NOMO-1 (cell line): ENCODE measurements at regions not wholly inside any gene's neighbourhood (a gene's known extent, or its start where the extent isn't known, plus 50 kb on each side); places are given as distances from the start of the nearest gene placed in this dataset.

Source experiments
- DNase-seq, 2 experiments: peaks; one replicate each; lab custom pipeline; 2025; ENCODE audit not compliant: unreplicated experiment in 2 of 2; lab: John Stamatoyannopoulos, UW

DNA sequence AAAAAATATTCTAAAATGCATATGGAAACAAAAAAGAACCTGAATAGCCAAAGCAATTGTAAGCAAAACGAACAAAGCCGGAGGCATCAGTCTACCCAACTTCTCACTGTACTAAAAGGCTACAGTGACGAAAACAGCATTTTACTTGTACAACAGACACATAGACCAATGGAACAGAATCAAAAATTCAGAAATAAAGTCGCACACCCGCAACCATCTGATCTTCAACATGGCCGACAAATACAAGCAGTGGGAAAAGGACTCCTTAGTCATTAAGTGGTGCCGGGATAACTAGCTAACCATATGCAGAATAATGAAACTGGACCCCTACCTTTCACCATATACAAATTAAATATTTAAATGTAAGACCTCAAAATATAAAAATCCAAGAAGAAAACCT lies 203.9 kb upstream of the PPFIA2 start:
- no peak for DNase-seq

DNA sequence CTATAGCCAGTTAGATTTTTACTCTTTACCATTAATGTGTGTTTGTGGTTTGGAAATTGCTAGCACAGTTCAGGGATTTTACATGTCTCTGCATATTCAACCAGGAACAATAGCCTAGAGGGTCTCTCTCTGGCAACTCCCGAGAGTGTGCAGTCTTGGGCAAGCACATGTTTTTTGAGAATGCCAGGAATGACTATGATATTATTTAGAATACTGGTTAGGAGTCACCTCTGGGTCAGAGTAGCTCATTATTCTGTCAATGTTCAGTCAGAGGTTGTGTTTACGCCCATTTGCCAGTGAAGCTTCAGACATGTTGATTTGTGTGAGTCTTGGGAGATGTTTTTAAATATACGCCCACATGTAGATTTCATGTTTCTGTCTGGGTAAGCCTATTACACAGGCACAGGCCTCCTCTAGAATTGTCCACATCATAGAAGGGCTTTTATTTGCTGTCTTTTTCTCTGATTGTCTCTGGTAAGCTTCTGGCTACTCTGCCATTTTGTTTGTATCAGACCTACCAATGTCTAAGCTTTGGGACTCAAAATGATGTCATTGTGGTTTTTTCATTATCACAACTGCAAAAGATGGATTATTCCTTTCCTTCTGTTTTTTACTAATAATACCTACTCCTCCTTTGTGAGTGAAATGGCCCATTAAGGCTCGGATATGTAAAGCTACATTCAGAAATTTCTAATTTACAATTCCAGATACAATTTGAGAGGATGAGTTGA lies 203.1 kb upstream of the PPFIA2 start:
- no peak for DNase-seq

DNA sequence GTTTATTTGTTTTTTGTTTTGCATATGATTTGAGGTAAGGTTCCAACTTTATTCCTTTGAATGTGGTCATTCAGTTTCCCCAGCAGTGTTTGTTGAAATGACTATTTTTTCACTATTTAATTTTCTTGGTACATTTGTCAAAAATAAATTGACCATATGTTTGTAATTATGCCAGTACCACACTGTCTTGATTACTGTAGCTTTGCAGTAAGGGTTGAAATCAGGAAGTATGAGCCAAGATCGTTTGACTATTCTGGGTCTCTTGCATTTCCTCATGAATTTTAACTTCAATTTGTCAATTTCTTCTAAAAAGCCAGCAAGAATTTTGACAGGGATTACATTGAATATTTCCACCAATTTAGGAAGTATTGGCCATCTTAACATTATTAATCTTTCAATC lies 199.3 kb upstream of the PPFIA2 start:
- peak in 1 of 2 experiments; percentile 63 for DNase-seq

DNA sequence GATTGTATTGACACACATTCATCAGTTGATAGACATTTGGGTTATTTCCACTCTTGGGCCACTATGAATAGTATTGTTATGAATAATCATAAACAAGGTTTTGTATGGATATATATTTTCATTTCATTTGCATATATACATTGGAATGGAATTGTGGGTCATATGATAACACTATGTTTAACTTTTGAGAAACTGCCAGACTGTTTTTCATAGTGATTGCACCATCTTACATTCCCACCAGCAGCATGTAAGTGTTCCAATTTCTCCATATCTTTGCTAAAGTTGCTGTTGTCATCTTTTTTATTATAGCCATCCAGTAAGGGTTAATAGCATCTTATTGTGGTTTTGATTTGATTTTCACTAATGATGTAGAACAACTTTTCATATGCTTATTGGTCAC lies 198.5 kb upstream of the PPFIA2 start:
- no peak for DNase-seq

DNA sequence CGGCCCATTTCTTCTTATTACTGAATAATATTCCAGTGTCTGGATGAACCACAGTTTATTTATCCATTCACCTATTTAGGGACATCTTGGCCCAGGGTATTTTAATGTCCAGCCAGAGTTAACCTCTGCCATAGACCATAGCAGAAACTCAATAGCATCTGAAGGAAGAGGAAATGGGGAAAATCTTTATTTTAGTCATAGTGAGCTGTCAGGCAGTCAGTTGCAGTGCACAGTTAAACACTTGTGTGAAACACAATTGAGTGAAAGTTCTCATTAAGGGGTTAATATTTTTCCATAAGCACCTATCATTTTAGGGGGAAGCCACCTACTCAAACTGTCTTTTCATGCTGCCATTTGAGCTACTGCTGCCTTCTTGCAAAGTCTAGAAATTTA lies 197.3 kb upstream of the PPFIA2 start:
- DNase-seq, result no peak

DNA sequence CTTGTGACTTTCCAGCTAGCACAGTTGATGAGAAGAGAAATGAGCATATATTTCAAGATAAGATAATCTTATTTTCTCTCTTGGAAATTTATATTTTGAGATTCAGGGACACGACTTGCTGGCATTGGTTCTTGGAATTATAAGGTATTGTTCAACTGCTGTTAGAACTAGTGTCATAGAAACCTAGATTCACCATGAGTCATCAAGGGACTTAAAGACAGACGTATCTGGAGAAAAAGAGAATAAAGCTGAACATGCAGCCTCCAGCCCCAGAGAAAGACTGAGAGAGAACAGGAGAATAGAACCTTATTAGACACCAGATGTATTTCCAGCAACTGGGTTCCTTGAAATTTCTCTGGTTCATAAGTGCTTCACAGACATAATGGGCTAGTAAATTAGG lies 194.4 kb upstream of the PPFIA2 start:
- DNase-seq, result no peak

DNA sequence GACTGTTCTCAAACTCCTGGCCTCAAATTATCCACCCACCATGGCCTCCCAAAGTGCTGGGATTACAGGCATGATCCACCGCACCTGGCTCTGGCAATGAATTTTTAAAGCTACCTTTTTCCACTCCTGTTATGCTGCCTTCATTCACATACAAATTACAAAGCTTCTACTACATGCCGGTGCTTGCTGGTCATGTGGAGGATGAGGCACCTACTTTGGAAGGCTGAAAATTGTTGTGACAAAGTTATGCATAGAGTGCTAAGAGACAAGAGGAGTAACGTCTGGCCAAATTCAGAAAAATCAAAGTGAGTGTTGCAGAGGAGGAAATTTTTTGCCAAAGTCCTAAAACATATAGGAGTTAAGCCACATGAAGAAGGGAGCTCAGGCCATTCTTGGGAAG lies 191.7 kb upstream of the PPFIA2 start:
- no peak for DNase-seq

DNA sequence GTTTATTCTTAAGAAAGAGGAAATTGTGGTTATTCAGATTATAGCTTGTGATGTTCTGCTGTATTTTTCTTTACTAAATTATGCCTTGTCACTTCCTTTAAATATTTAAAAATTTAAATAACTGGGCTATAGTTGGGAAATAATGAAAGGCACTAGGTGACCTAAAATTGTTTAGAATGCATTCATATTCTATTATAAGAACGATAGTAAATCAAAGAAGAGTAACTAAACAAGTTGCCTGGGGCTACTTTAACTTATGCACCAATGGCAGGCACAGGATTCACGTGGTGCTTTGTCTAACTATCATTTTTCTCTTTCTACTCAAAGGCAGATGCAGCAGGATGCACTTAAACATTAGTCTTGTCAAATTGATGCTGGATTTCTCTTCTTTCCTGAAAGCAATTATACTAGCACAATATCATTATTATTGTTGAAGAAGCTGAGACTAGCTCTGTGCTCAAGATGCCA lies 190.7 kb upstream of the PPFIA2 start:
- peak; percentile 64 to 90 for DNase-seq

DNA sequence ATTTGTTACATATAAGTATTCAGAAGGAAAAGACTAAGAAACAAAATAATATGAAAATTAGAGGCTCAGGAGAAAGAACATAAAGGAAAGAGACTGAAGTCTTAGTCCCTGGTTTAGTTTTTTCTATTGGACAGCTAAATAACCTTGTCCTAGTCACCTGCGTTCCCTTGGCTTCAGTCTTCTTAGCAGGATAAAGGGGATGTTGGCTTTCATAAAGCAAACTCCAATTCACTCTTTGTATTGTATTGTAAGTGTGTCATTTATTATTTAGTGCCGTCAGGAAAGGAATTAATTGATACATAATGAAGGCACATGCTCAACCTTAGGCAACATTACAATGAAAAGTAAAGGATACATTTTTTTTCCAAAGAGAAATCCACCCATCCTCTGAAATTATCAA lies 190.3 kb upstream of the PPFIA2 start:
- no peak for DNase-seq

DNA sequence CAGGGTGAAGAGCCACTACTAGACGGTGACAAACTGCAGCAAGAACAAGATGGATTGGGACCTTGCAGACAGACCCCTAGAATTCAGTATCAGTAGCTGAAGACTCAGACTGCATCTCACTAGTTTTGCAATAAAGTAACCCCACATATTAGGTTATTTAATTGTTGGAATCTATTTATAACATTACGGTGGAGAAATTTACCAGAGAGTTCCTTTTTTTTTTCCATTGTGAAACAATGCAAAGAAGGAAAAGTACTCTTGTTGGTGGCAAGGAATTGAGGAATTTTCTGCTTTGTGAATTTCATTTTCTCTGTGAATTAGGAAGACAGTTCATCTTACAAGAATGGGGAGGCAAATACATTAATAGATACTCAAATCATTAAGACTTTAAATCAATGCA lies 185.7 kb upstream of the PPFIA2 start:
- no peak for DNase-seq

DNA sequence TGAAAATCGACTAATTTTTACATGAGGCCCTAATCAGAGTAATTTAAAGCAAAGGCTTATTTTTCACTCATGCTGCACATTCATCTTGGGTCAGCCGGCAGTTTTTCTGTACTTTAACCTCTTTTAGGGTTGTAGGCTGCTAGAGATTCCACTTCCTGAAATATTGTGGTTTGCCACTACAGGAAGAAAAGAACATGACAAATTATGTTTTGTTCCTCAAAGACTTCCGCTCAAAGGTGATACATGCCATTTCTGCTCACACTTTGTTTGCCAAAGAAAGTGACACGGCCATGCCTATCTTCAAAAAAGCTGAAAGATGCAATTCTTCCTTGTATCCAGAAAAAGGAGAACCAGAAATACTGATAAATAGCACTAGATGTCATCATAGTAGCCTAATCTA lies 183.4 kb upstream of the PPFIA2 start:
- peak; percentile 67 to 94 for DNase-seq

DNA sequence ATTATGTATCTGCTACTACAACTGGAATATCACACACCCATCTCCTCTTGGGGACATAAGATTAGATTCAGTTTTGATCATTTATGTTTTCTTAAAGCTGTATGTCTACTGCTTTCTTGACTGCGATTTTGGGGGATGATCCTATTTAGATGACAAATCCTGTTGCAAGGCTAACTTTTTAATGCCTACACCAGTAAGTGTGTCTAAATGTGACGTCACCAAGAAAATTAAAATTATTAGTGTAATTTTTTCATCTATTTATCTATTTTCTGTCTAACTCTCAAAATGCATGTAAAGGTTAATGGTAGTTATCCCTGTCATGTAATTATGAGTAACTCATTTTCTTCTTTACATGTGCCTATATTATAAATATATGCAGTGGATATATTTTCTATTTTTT lies 170.9 kb upstream of the PPFIA2 start:
- no peak for DNase-seq

DNA sequence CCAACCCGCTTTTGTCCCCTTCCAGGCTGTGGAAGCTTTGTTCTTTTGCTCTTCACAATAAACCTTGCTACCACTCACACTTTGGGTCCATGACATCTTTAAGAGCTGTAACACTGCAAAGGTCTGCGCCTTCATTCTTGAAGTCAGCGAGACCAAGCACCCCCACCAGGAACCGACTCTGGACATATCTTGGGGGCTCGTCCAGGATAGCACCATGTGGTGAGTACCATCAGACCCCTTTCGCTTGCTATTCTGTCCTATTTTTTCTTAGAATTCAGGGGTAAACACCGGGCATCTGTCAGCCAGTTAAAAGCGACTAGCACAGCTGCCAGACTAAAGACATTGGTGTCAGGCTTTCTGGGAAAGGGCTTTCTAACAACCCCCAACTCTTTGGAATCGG lies 137.6 kb upstream of the PPFIA2 start:
- DNase-seq, result no peak

DNA sequence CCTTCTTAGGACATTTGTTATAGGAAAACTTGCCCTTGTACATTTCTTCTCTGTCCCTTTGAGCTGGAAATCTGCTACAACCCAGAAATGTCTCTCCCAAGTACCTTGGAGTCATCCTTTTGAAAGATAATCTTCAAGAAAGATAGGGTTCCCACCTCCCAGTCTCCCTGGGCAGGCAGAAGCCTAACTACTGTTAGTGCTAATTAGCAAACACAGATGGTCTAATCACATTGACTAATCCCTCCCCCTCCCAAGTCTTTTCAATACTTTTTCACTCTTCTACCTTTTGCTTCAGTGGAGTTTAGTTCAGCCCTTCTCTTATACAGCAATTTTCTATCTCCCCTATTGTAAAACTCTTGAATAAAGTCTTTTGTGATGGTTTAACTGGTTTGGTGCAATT lies 129.8 kb upstream of the PPFIA2 start:
- DNase-seq, result no peak

DNA sequence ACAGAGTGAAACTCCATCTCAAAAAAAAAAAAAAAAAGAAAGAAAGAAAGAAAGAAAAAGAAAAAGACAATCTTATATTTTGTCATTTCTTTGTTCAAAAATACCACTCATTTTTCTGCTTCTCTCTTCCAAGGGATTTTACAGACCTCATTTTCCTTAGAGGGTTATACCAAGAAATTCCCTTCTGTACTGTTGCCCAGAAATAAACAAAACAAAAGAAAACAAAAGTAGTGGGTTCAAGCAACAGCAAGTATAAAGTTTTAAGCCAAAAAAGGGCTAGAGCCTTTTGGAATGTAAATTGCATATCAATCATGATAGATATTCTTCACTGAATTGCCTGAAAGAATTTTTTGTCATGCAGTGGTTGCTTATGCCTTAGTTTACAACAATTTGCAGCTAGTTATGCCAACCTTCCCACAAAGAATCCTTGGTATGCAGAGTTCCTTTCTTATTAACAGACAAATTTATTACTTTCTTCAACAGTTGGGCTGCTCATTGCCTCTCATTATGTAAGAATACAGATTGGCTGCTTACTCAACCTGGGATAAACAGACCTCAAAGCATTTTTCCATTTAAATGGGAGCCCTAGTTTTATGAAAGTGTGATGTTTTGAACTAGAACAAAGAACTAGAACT lies 129.1 kb upstream of the PPFIA2 start:
- no peak for DNase-seq

DNA sequence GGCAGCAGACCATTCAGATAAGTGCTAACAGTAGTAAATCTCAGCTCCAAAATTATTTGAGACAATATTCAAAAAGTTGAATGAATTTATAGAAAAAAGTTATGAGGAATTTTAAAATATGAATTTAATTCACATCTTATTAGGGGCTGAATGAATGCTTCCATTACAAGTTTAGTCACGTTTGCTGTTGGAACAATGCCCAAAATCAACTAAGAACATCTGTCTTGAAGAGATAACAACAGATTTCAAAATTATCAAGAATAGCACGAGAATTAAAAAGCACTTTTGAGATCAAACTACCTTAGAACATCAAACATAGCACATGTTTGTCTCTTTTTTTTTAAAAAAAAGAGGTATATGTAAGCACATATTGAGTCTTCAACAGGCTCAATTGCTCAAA lies 115.4 kb upstream of the PPFIA2 start:
- DNase-seq, result no peak

DNA sequence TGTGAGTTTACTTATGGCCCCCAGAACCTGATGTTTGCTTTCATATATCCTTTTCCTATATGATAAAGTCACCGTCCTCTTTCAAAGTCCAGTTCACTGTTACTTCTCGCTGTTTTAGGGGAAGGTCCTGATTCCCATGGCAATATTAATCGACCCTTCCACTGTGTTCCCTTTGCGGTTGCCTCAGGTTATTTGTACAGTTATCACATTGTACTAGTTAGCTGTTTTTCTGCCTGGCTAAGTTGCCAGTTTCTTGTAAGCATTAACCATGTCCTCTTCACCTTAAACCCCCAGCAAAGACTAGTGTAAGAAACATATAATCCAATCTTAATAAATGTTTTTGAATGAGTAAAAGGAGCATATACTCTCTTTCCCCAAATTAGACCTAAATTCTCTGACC lies 115.0 kb upstream of the PPFIA2 start:
- no peak for DNase-seq

DNA sequence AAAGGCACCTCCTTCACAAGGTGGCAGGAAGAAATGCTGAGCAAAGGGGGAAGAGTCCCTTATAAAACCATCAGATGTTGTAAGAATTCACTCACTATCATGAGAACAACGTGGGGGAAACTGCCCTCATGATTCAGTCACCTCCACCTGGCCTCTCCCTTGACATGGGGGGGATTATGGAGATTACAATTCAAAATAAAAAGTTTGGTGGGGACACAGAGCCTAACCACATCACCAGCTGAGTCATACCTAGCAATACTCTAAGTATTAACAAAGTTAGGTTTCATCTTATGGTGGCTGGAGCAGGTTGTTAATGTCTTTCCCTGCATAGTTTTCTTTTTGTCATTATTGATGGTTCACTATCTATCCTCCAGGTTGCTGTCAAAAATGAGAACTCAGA lies 113.2 kb upstream of the PPFIA2 start:
- no peak for DNase-seq

DNA sequence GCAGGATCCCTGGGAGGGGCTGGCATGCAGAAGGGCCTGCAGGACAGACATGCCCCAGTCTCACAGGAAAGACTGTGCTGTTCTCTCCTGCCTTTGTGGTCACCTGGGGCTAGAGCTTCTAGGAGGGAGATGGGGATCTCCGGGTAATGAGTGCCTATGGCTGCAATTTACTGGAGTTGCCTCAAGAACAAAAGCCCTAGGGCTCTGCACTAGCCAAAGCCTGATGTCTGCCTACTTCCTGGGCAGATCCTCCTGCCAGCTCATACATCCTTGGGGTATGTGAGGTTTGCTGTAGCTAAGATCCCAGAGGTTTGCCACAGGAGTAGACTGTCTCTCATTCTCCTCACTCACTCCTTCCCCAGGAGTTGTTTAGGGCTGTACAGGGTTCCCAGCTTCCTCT lies 106.9 kb upstream of the PPFIA2 start:
- no peak for DNase-seq

DNA sequence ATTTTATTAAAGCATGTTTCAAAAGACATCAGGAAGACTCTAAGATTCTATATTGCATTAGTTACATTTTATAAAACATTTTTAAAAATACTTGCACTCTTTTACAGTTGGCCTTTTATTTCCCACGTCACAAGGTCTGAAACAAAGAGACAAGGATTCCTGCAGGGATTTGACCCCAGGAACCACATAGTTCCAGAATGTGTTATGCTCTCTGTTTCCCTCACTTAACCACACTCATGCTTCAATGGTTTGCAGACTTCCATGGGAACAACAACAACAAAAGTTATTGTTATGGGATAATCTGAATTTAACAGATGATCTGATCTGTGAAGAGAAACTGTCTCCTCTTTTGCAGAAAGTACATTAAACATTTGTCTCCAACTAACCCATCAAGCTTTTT lies 104.3 kb upstream of the PPFIA2 start:
- DNase-seq, result no peak

DNA sequence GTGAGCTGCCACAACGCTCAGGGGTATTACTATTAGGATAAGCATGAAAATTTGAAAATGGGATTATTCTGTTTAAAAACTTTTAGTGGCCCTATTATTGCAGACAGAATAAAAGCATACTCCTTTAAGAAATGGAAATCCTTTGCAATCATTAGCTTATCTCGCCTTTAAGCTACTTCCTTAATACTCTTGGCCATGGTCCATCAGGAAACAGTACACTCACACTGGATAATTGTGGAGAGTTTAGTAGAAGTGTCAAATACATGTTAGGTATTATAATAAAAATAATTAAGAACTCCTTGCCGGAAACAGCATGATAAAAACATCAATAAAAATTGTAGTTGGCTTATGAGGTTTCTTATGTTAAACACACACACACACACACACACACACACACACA lies 100.4 kb upstream of the PPFIA2 start:
- DNase-seq, result no peak

DNA sequence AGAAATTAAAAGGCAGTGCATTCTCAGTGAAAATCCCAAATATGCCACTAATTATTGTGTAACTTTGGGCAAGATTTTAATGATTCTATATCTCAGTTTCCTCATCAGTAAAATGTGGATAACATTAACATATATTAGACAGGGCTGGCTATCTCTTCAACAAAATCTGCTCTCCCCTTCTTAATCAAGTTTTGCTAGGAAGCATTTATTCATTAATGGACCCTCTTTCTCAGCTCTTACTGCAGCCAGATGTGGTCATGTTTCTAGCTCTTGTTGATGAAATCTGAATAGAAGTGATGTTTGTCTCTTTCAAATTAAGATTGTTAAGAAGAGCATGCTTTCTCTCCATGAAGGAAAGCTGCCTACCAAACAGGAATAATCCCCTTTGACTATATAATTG lies 84.4 kb upstream of the PPFIA2 start:
- no peak for DNase-seq

DNA sequence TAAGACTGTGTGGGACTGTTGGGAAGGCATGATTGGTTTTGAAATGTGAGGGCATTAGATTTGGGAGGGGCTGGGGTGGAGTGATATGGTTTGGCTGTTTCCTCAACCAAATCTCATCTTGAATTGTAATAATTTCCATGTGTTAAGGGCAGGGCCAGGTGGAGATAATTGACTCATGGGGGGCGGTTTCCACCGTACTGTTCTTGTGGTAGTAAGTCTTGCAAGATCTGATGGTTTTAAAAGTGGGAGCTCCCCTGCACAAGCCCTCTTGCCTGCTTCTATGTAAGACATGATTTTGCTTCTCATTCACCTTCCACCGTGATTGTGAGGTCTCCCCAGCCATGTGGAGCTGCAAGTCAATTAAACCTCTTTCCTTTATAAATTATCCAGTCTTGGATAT lies 76.6 kb upstream of the PPFIA2 start:
- no peak for DNase-seq
